ACC112 (cell line): ENCODE measurements at regions not wholly inside any gene's neighbourhood (a gene's known extent, or its start where the extent isn't known, plus 50 kb on each side); places are given as distances from the start of the nearest gene placed in this dataset.
"Not testable (repeated sequence)": the region's sequence is repeated elsewhere in the genome, so short reads cannot be mapped to it uniquely, and the experiment has no call there.

Experiments
- H2AFZ ChIP-seq: fragments of 200-600 bp; sonication (generic); one replicate; pipeline ENCODE4 v1.6.0; 2017; ENCODE audit warnings: antibody characterized with exemption, low read length; ENCODE audit not compliant: unreplicated experiment
- H3K27ac ChIP-seq: fragments of 200-600 bp; sonication (generic); 2 replicates; pipeline ENCODE4 v1.5.1; 2014; ENCODE audit warnings: low read depth, mild to moderate bottlenecking, antibody characterized with exemption, low read length, moderate library complexity
- H3K27me3 ChIP-seq: fragments of 200-600 bp; sonication (generic); 2 replicates; pipeline ENCODE4 v1.6.1; 2014; ENCODE audit warnings: mild to moderate bottlenecking, antibody characterized with exemption, low read length, moderate library complexity, mixed read lengths; ENCODE audit not compliant: insufficient read depth
- H3K36me3 ChIP-seq: fragments of 200-600 bp; sonication (generic); 2 replicates; pipeline ENCODE4 v1.6.1; 2016; ENCODE audit warnings: mild to moderate bottlenecking, antibody characterized with exemption, low read length, moderate library complexity, mixed read lengths; ENCODE audit not compliant: insufficient read depth
- H3K4me1 ChIP-seq: fragments of 200-600 bp; sonication (generic); one replicate; pipeline ENCODE4 v1.6.1; 2016; ENCODE audit warnings: low read length, mixed read lengths; ENCODE audit not compliant: insufficient read depth, unreplicated experiment, control insufficient read depth
- H3K4me3 ChIP-seq: fragments of 200-600 bp; sonication (generic); 2 replicates; pipeline ENCODE4 v1.5.1; 2014; ENCODE audit warnings: mild to moderate bottlenecking, low read depth, low read length
- H3K79me2 ChIP-seq: fragments of 200-600 bp; sonication (generic); one replicate; pipeline ENCODE4 v1.6.0; 2016; ENCODE audit warnings: low read length; ENCODE audit not compliant: control insufficient read depth, unreplicated experiment, insufficient read depth

- Histone ChIP-seq H3K36me3 (no peaks in the 10 kb centered on the region), H3K79me2 (no peaks in the 10 kb centered on the region), H3K4me1 (no peaks in the 10 kb centered on the region), H3K27ac (peak overlapping the region; percentile 9; the same call in 1 of the 2 replicates), H2AFZ (no peak overlapping the region), H3K4me3 (no peak overlapping the region), H3K27me3 (no peaks in the 10 kb centered on the region)
Observed at GRCh38 chrX:138917781-138918180, 206.3 kb upstream of the FGF13 start.

GRCh38 chrX:138914767-138915166 is 203.2 kb upstream of the FGF13 start:
- Histone ChIP-seq H3K27me3 (no peaks in the 10 kb centered on the region), H3K4me1 (no peaks in the 10 kb centered on the region), H3K27ac (no peak overlapping the region), H3K36me3 (no peaks in the 10 kb centered on the region), H2AFZ (no peak overlapping the region), H3K4me3 (no peak overlapping the region), H3K79me2 (no peaks in the 10 kb centered on the region)

GRCh38 chrX:138908577-138908976 is 197.1 kb upstream of the FGF13 start:
- no peaks in the 10 kb centered on the region for H3K36me3 ChIP-seq
- H3K27me3 ChIP-seq, result no peaks in the 10 kb centered on the region
- H3K79me2 ChIP-seq, result no peaks in the 10 kb centered on the region
- H3K4me1 ChIP-seq, result no peaks in the 10 kb centered on the region
- H3K27ac ChIP-seq, result no peak overlapping the region
- no peak overlapping the region for H2AFZ ChIP-seq
- H3K4me3 ChIP-seq, result no peak overlapping the region

- Histone ChIP-seq H3K4me3 (no peak overlapping the region), H3K27me3 (no peaks in the 10 kb centered on the region), H3K27ac (no peak overlapping the region), H3K79me2 (no peaks in the 10 kb centered on the region), H3K36me3 (no peaks in the 10 kb centered on the region), H2AFZ (no peak overlapping the region), H3K4me1 (no peaks in the 10 kb centered on the region)
Observed at GRCh38 chrX:138897621-138898492, 186.3 kb upstream of the FGF13 start.

GRCh38 chrX:138890491-138890890 is 179.0 kb upstream of the FGF13 start:
- Histone ChIP-seq H3K27me3 (no peaks in the 10 kb centered on the region), H3K4me3 (no peak overlapping the region)

GRCh38 chrX:138889149-138889548 is 177.6 kb upstream of the FGF13 start:
- Histone ChIP-seq H2AFZ (no peak overlapping the region), H3K27ac (no peak overlapping the region), H3K4me3 (no peak overlapping the region), H3K79me2 (no peaks in the 10 kb centered on the region), H3K4me1 (no peaks in the 10 kb centered on the region), H3K36me3 (no peaks in the 10 kb centered on the region), H3K27me3 (no peaks in the 10 kb centered on the region)

More at GRCh38 chrX:138890491-138890890, 179.0 kb upstream of the FGF13 start:
- no peaks in the 10 kb centered on the region for H3K4me1 ChIP-seq
- no peak overlapping the region for H3K27ac ChIP-seq
- no peaks in the 10 kb centered on the region for H3K36me3 ChIP-seq
- no peaks in the 10 kb centered on the region for H3K79me2 ChIP-seq
- H2AFZ ChIP-seq, result no peak overlapping the region

- Histone ChIP-seq H3K4me1 (no peaks in the 10 kb centered on the region), H3K36me3 (no peaks in the 10 kb centered on the region), H3K4me3 (no peak overlapping the region), H2AFZ (no peak overlapping the region), H3K27me3 (no peaks in the 10 kb centered on the region), H3K79me2 (no peaks in the 10 kb centered on the region), H3K27ac (no peak overlapping the region)
Observed at GRCh38 chrX:138886769-138887168, 175.3 kb upstream of the FGF13 start.

- H3K4me3 ChIP-seq, result no peak overlapping the region
- H3K27ac ChIP-seq, result no peak overlapping the region
- no peaks in the 10 kb centered on the region for H3K4me1 ChIP-seq
- no peak overlapping the region for H2AFZ ChIP-seq
- H3K36me3 ChIP-seq, result no peaks in the 10 kb centered on the region
- no peaks in the 10 kb centered on the region for H3K79me2 ChIP-seq
- H3K27me3 ChIP-seq, result no peaks in the 10 kb centered on the region
Observed at GRCh38 chrX:138885886-138886285, 174.4 kb upstream of the FGF13 start.

GRCh38 chrX:138880293-138880692 is 168.8 kb upstream of the FGF13 start:
- not testable (repeated sequence) for H3K79me2 ChIP-seq, H2AFZ ChIP-seq, H3K4me1 ChIP-seq, H3K27me3 ChIP-seq, H3K36me3 ChIP-seq, H3K4me3 ChIP-seq, H3K27ac ChIP-seq

GRCh38 chrX:138877746-138878145 is 166.2 kb upstream of the FGF13 start:
- Histone ChIP-seq H2AFZ (no peak overlapping the region), H3K79me2 (no peaks in the 10 kb centered on the region), H3K36me3 (no peaks in the 10 kb centered on the region), H3K27ac (no peak overlapping the region), H3K4me1 (no peaks in the 10 kb centered on the region), H3K27me3 (no peaks in the 10 kb centered on the region), H3K4me3 (no peak overlapping the region)

GRCh38 chrX:138875472-138875871 is 164.0 kb upstream of the FGF13 start:
- Histone ChIP-seq H3K79me2 (no peaks in the 10 kb centered on the region), H3K4me1 (no peaks in the 10 kb centered on the region), H2AFZ (no peak overlapping the region), H3K36me3 (no peaks in the 10 kb centered on the region), H3K27me3 (no peaks in the 10 kb centered on the region), H3K4me3 (no peak overlapping the region), H3K27ac (no peak overlapping the region)
